ENCODE measurements at regions not wholly inside any gene's neighbourhood (a gene's known extent, or its start where the extent isn't known, plus 50 kb on each side); places are given as distances from the start of the nearest gene placed in this dataset.

DNA sequence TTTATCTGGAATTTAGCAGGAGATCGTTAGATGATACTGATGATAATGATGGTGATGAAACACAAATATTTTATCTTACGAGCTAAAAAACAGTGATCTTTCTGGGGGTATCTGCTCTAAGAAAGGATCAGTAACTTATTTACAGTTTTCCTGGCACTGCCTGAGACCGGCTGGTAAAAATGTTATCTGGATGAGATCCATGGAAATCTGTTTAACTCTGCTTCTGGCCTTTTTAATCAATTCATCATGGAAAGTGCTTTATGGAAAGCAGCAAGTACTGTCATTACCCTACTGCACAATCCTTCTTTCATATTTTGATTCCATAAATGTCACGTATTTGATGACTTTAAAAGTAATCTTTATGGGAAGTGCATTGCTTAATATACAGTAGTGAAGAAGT, 612.7 kb upstream of the GCFC2 start:
- Mint-ChIP-seq H3K4me3 (no peak overlapping the region), H3K27me3 (ENCODE audit: low read depth) (no peaks in the 10 kb centered on the region), H3K9me3 (no peaks in the 10 kb centered on the region), H3K27ac (no peak overlapping the region), H3K4me1 (no peaks in the 10 kb centered on the region), H3K36me3 (no peaks in the 10 kb centered on the region)
- ChIA-PET POLR2A (no interaction called here), CTCF (no interaction called here)
- TF ChIP-seq ATF1 (CRISPR knock-in tag; IDR thresholded peaks at IDR 0.05) (no peak), NR1H2 (CRISPR knock-in tag; IDR thresholded peaks at IDR 0.05) (no peak), FOXK1 (CRISPR knock-in tag; IDR thresholded peaks at IDR 0.05) (no peak), ZNF263 (CRISPR knock-in tag; IDR thresholded peaks at IDR 0.05; ENCODE audit: low read depth) (no peak), SOX15 (CRISPR knock-in tag; IDR thresholded peaks at IDR 0.05) (no peak), SMAD4 (CRISPR knock-in tag; IDR thresholded peaks at IDR 0.05) (no peak)
- TF ChIP-seq, protein P1, sequence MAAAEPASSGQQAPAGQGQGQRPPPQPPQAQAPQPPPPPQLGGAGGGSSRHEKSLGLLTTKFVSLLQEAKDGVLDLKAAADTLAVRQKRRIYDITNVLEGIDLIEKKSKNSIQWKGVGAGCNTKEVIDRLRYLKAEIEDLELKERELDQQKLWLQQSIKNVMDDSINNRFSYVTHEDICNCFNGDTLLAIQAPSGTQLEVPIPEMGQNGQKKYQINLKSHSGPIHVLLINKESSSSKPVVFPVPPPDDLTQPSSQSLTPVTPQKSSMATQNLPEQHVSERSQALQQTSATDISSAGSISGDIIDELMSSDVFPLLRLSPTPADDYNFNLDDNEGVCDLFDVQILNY (CRISPR knock-in tag; IDR thresholded peaks at IDR 0.05): no peak
- TF ChIP-seq, protein P2, sequence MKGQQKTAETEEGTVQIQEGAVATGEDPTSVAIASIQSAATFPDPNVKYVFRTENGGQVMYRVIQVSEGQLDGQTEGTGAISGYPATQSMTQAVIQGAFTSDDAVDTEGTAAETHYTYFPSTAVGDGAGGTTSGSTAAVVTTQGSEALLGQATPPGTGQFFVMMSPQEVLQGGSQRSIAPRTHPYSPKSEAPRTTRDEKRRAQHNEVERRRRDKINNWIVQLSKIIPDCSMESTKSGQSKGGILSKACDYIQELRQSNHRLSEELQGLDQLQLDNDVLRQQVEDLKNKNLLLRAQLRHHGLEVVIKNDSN (CRISPR knock-in tag; IDR thresholded peaks at IDR 0.05): no peak
- TF ChIP-seq, protein P3, sequence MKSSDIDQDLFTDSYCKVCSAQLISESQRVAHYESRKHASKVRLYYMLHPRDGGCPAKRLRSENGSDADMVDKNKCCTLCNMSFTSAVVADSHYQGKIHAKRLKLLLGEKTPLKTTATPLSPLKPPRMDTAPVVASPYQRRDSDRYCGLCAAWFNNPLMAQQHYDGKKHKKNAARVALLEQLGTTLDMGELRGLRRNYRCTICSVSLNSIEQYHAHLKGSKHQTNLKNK (CRISPR knock-in tag; IDR thresholded peaks at IDR 0.05): no peak
- TF ChIP-seq, protein P4, sequence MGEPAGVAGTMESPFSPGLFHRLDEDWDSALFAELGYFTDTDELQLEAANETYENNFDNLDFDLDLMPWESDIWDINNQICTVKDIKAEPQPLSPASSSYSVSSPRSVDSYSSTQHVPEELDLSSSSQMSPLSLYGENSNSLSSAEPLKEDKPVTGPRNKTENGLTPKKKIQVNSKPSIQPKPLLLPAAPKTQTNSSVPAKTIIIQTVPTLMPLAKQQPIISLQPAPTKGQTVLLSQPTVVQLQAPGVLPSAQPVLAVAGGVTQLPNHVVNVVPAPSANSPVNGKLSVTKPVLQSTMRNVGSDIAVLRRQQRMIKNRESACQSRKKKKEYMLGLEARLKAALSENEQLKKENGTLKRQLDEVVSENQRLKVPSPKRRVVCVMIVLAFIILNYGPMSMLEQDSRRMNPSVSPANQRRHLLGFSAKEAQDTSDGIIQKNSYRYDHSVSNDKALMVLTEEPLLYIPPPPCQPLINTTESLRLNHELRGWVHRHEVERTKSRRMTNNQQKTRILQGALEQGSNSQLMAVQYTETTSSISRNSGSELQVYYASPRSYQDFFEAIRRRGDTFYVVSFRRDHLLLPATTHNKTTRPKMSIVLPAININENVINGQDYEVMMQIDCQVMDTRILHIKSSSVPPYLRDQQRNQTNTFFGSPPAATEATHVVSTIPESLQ (CRISPR knock-in tag; IDR thresholded peaks at IDR 0.05): no peak
- DNase-seq (ENCODE audit: low spot score): no peak
- ATAC-seq: no peak

DNA sequence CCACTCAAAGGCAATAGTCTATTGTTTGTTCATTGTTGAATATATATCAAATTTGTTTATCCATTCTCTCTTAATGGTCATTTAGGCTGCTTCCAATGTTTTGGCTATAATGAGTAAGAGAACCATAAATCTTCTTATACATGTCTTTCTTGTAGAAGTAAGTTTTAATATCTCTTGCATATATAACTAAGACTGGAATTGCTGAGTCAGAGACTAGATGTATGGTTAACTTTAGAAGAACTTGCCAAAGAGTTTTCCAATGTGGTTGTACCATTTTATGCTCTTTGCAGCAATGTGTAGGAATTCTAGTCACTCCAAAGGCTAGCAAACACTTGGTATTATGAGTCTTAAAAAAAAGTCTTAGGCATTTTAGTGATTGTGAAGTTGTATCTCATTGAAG, 610.0 kb upstream of the GCFC2 start:
- no peaks in the 10 kb centered on the region for H3K36me3 Mint-ChIP-seq
- DNase-seq (ENCODE audit: low spot score) (no peak), ATAC-seq (no peak)
- no peak overlapping the region for H3K4me3 Mint-ChIP-seq
- TF ChIP-seq FOXJ3 (CRISPR knock-in tag; IDR thresholded peaks at IDR 0.05; ENCODE audit: borderline replicate concordance) (no peak), ZNF671 (CRISPR knock-in tag; IDR thresholded peaks at IDR 0.05) (no peak), ZNF138 (CRISPR knock-in tag; conservative IDR thresholded peaks at IDR 0.05) (no peak), IRF2 (CRISPR knock-in tag; IDR thresholded peaks at IDR 0.05; ENCODE audit: borderline replicate concordance, low read depth) (no peak), RORB (CRISPR knock-in tag; IDR thresholded peaks at IDR 0.05) (no peak)
- TF ChIP-seq, protein P5, sequence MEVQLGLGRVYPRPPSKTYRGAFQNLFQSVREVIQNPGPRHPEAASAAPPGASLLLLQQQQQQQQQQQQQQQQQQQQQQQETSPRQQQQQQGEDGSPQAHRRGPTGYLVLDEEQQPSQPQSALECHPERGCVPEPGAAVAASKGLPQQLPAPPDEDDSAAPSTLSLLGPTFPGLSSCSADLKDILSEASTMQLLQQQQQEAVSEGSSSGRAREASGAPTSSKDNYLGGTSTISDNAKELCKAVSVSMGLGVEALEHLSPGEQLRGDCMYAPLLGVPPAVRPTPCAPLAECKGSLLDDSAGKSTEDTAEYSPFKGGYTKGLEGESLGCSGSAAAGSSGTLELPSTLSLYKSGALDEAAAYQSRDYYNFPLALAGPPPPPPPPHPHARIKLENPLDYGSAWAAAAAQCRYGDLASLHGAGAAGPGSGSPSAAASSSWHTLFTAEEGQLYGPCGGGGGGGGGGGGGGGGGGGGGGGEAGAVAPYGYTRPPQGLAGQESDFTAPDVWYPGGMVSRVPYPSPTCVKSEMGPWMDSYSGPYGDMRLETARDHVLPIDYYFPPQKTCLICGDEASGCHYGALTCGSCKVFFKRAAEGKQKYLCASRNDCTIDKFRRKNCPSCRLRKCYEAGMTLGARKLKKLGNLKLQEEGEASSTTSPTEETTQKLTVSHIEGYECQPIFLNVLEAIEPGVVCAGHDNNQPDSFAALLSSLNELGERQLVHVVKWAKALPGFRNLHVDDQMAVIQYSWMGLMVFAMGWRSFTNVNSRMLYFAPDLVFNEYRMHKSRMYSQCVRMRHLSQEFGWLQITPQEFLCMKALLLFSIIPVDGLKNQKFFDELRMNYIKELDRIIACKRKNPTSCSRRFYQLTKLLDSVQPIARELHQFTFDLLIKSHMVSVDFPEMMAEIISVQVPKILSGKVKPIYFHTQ (CRISPR knock-in tag; IDR thresholded peaks at IDR 0.05): no peak
- TF ChIP-seq, protein P6, sequence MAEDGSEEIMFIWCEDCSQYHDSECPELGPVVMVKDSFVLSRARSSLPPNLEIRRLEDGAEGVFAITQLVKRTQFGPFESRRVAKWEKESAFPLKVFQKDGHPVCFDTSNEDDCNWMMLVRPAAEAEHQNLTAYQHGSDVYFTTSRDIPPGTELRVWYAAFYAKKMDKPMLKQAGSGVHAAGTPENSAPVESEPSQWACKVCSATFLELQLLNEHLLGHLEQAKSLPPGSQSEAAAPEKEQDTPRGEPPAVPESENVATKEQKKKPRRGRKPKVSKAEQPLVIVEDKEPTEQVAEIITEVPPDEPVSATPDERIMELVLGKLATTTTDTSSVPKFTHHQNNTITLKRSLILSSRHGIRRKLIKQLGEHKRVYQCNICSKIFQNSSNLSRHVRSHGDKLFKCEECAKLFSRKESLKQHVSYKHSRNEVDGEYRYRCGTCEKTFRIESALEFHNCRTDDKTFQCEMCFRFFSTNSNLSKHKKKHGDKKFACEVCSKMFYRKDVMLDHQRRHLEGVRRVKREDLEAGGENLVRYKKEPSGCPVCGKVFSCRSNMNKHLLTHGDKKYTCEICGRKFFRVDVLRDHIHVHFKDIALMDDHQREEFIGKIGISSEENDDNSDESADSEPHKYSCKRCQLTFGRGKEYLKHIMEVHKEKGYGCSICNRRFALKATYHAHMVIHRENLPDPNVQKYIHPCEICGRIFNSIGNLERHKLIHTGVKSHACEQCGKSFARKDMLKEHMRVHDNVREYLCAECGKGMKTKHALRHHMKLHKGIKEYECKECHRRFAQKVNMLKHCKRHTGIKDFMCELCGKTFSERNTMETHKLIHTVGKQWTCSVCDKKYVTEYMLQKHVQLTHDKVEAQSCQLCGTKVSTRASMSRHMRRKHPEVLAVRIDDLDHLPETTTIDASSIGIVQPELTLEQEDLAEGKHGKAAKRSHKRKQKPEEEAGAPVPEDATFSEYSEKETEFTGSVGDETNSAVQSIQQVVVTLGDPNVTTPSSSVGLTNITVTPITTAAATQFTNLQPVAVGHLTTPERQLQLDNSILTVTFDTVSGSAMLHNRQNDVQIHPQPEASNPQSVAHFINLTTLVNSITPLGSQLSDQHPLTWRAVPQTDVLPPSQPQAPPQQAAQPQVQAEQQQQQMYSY (CRISPR knock-in tag; IDR thresholded peaks at IDR 0.05): no peak
- TF ChIP-seq, protein P7, sequence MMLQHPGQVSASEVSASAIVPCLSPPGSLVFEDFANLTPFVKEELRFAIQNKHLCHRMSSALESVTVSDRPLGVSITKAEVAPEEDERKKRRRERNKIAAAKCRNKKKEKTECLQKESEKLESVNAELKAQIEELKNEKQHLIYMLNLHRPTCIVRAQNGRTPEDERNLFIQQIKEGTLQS (CRISPR knock-in tag; conservative IDR thresholded peaks at IDR 0.05): no peak
- ChIA-PET POLR2A (no interaction called here), CTCF (no interaction called here)
- no peaks in the 10 kb centered on the region for H3K4me1 Mint-ChIP-seq
- H3K9me3 Mint-ChIP-seq: 0 out of 2 replicates have a peak, but pooled peaks cover under 1% of the 10 kb centered on the region
- no peaks in the 10 kb centered on the region for H3K27me3 Mint-ChIP-seq (ENCODE audit: low read depth)
- H3K27ac Mint-ChIP-seq: no peak overlapping the region
